Fibroblast of lung (primary cell): ENCODE measurements at regions not wholly inside any gene's neighbourhood (a gene's known extent, or its start where the extent isn't known, plus 50 kb on each side); places are given as distances from the start of the nearest gene placed in this dataset.
A peak's percentile ranks its signal among the peaks of the same experiment; 100 is the strongest.

Source experiments
- DNase-seq, 2 donors: peaks; one replicate each; pipeline versions ENCODE4 v3.0.0 to v3.0.0-alpha.2; 2010; ENCODE audit warnings: low read depth in 2 of 2
- H2AFZ ChIP-seq: 2 replicates; pipeline ENCODE4 v1.5.1; 2012; ENCODE audit warnings: low read length, control low read depth, inconsistent platforms
- H3K27ac ChIP-seq: 2 replicates; pipeline ENCODE4 v1.5.1; 2011; ENCODE audit warnings: low read length, control low read depth; ENCODE audit not compliant: insufficient read depth
- H3K27me3 ChIP-seq: 2 replicates; pipeline ENCODE4 v1.5.1; 2011; ENCODE audit warnings: mild to moderate bottlenecking, low read length; ENCODE audit not compliant: control insufficient read depth, insufficient read depth
- H3K36me3 ChIP-seq: 2 replicates; pipeline ENCODE4 v1.5.1; 2011; ENCODE audit warnings: low read length; ENCODE audit not compliant: control insufficient read depth, insufficient read depth
- H3K4me1 ChIP-seq: 2 replicates; pipeline ENCODE4 v1.5.1; 2011; ENCODE audit warnings: low read length; ENCODE audit not compliant: control insufficient read depth, insufficient read depth; ENCODE audit errors: extremely low read depth
- H3K4me2 ChIP-seq: 2 replicates; pipeline ENCODE4 v1.5.1; 2011; ENCODE audit warnings: low read length, control low read depth; ENCODE audit not compliant: insufficient read depth; ENCODE audit errors: extremely low read depth
- H3K4me3 ChIP-seq, 4 experiments: fragments of 200-600 bp in 1 of 4; sonication (generic) in 1 of 4; replicated peaks in 1 of 4; 2 replicates each; pipeline ENCODE4 v1.5.1; 2011 to 2016; ENCODE audit warnings: low read length in 4 of 4, low read depth in 3 of 4, mild to moderate bottlenecking in 3 of 4, control low read depth in 2 of 4, inconsistent platforms in 1 of 4, mixed read lengths in 1 of 4; ENCODE audit not compliant: insufficient read depth in 1 of 4; ENCODE audit errors: control extremely low read depth in 1 of 4
- H3K79me2 ChIP-seq: 2 replicates; pipeline ENCODE4 v1.5.1; 2012; ENCODE audit warnings: mild to moderate bottlenecking, low read length, inconsistent platforms; ENCODE audit not compliant: control insufficient read depth, insufficient read depth
- H3K9ac ChIP-seq: 2 replicates; pipeline ENCODE4 v1.5.1; 2011; ENCODE audit warnings: mild to moderate bottlenecking, low read length, control low read depth; ENCODE audit not compliant: insufficient read depth
- H3K9me3 ChIP-seq: 2 replicates; pipeline ENCODE4 v1.5.1; 2012; ENCODE audit warnings: low read depth, low read length; ENCODE audit not compliant: control insufficient read depth, insufficient read depth
- H4K20me1 ChIP-seq: 2 replicates; pipeline ENCODE4 v1.5.1; 2011; ENCODE audit warnings: low read length; ENCODE audit not compliant: control insufficient read depth, insufficient read depth; ENCODE audit errors: extremely low read depth
- CTCF ChIP-seq, 2 donors: IDR thresholded peaks in 1 of 2; conservative IDR thresholded peaks in 1 of 2; 1 replicate in 1 of 2; 2 replicates in 1 of 2; pipeline ENCODE4 v1.5.1; 2011 to 2012; ENCODE audit warnings: low read length in 2 of 2, control low read depth in 1 of 2, inconsistent platforms in 1 of 2, low read depth in 1 of 2, mild to moderate bottlenecking in 1 of 2
- EZH2 ChIP-seq: IDR thresholded peaks from 2 replicates; pipeline ENCODE4 v1.5.1; 2012; ENCODE audit warnings: low read length, control low read depth, mild to moderate bottlenecking; ENCODE audit errors: missing control alignments

- no peak for TF ChIP-seq EZH2
- Histone ChIP-seq H3K36me3 (no peaks in the 10 kb centered on the region), H3K27me3 (no peaks in the 10 kb centered on the region), H3K27ac (no peak overlapping the region), H3K4me2 (no peak overlapping the region), H3K4me3 (no peak overlapping the region), H4K20me1 (no peaks in the 10 kb centered on the region), H3K79me2 (no peaks in the 10 kb centered on the region), H3K9ac (no peak overlapping the region), H3K9me3 (no peaks in the 10 kb centered on the region), H3K4me1 (no peaks in the 10 kb centered on the region), H2AFZ (no peak overlapping the region)
- peak in 1 of 2 donors; percentile 50 for DNase-seq
Observed at GRCh38 chr2:187091664-187092063, 242.7 kb upstream of the ZSWIM2 start.

DNA sequence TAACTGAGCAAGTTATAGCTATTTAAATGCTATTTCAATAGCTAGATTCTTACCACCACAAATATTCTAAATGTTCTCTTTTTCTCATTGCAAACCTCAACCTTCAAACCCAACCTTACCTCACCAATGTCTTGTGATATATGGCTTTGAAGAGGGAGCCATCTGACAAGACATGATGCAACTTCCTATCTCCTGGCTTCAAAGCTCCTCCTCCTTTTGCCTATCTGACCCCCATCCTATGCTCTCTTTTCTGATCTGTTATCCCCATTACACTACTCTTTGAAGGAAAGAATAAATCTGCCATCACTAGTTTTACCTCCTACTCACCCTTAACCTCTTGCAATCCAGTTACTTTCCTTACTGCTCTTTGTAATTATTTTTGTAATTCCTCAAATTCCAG lies 235.6 kb upstream of the ZSWIM2 start:
- Histone ChIP-seq H3K36me3 (no peaks in the 10 kb centered on the region), H3K4me2 (no peak overlapping the region), H4K20me1 (no peaks in the 10 kb centered on the region), H3K9me3 (no peaks in the 10 kb centered on the region), H3K9ac (no peak overlapping the region), H3K79me2 (no peaks in the 10 kb centered on the region), H3K4me3 (no peak overlapping the region), H3K27ac (no peak overlapping the region), H3K27me3 (no peaks in the 10 kb centered on the region), H2AFZ (no peak overlapping the region), H3K4me1 (no peaks in the 10 kb centered on the region)
- no peak for DNase-seq
- TF ChIP-seq EZH2 (no peak), CTCF (conservative IDR thresholded peaks at IDR 0.05 in 1 of 2, IDR thresholded peaks at IDR 0.05 in 1 of 2; ENCODE audit: low read depth in 1 of 2, low read length in 2 of 2) (no peak)

DNA sequence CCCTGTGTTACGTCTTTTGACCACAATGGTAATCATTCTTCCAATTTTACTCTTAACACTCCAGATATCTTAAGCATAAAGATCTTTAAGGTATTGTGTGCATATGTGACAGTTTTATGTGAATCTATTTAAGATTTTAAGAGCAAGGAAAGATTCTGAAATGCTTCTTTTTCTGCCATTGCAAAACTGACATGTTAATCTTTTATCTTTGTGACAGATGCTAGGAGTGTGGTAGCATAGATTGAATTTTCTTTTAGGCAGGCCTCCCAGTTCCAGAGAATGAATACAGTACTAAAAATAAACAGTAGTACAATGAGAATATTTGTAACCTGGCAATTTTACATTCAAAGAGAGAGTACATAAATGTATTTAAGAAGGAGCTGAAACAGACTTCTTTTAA lies 232.5 kb upstream of the ZSWIM2 start:
- Histone ChIP-seq H3K27me3 (no peaks in the 10 kb centered on the region), H3K4me3 (no peak overlapping the region), H3K4me2 (no peak overlapping the region), H3K9me3 (no peaks in the 10 kb centered on the region), H3K79me2 (no peaks in the 10 kb centered on the region), H3K4me1 (no peaks in the 10 kb centered on the region), H3K36me3 (no peaks in the 10 kb centered on the region), H4K20me1 (no peaks in the 10 kb centered on the region), H3K27ac (no peak overlapping the region), H2AFZ (no peak overlapping the region), H3K9ac (no peak overlapping the region)
- DNase-seq = no peak
- TF ChIP-seq CTCF (conservative IDR thresholded peaks at IDR 0.05 in 1 of 2, IDR thresholded peaks at IDR 0.05 in 1 of 2; ENCODE audit: low read depth in 1 of 2, low read length in 2 of 2) (no peak), EZH2 (no peak)

- Histone ChIP-seq H3K27me3 (no peaks in the 10 kb centered on the region), H3K9me3 (no peaks in the 10 kb centered on the region), H3K4me2 (no peak overlapping the region), H3K4me3 (no peak overlapping the region), H3K27ac (no peak overlapping the region), H3K9ac (no peak overlapping the region), H2AFZ (no peak overlapping the region), H3K36me3 (no peaks in the 10 kb centered on the region), H4K20me1 (no peaks in the 10 kb centered on the region), H3K4me1 (no peaks in the 10 kb centered on the region), H3K79me2 (no peaks in the 10 kb centered on the region)
- TF ChIP-seq CTCF (conservative IDR thresholded peaks at IDR 0.05 in 1 of 2, IDR thresholded peaks at IDR 0.05 in 1 of 2; ENCODE audit: low read depth in 1 of 2, low read length in 2 of 2) (no peak), EZH2 (no peak)
- DNase-seq = peak; percentile 9 to 10
Observed at GRCh38 chr2:187079901-187080300, 230.9 kb upstream of the ZSWIM2 start.
